M059J (cell line): ENCODE measurements at regions not wholly inside any gene's neighbourhood (a gene's known extent, or its start where the extent isn't known, plus 50 kb on each side); places are given as distances from the start of the nearest gene placed in this dataset.
A peak's percentile ranks its signal among the peaks of the same experiment; 100 is the strongest.

ENCODE experiments used
- DNase-seq: peaks from one replicate; pipeline ENCODE4 v3.0.0-alpha.2; 2012; ENCODE audit warnings: low read depth

- peak; percentile 31 for DNase-seq
Measured at GRCh38 chr1:199101139-199101538, 462.3 kb downstream of the PTPRC start.

GRCh38 chr1:199101635-199102034 is 462.8 kb downstream of the PTPRC start:
- DNase-seq = no peak

GRCh38 chr1:199102239-199102638 is 463.4 kb downstream of the PTPRC start:
- no peak for DNase-seq

GRCh38 chr1:199109160-199109559 is 470.3 kb downstream of the PTPRC start:
- no peak for DNase-seq

GRCh38 chr1:199112365-199112764 is 473.5 kb downstream of the PTPRC start:
- DNase-seq = no peak

GRCh38 chr1:199113265-199113869 is 474.5 kb downstream of the PTPRC start:
- DNase-seq = peak; percentile 55

- DNase-seq = no peak
Measured at GRCh38 chr1:199116488-199116887, 477.6 kb downstream of the PTPRC start.

- no peak for DNase-seq
Measured at GRCh38 chr1:199121047-199121446, 482.2 kb downstream of the PTPRC start.

GRCh38 chr1:199122085-199122484 is 483.2 kb downstream of the PTPRC start:
- DNase-seq = no peak

- peak; percentile 90 for DNase-seq
Measured at GRCh38 chr1:199122532-199123311, 483.9 kb downstream of the PTPRC start.

- peak; percentile 97 for DNase-seq
Measured at GRCh38 chr1:199123615-199124014, 484.8 kb downstream of the PTPRC start.

- peak; percentile 68 for DNase-seq
Measured at GRCh38 chr1:199124351-199124750, 485.5 kb downstream of the PTPRC start.

GRCh38 chr1:199129247-199129646 is 490.4 kb downstream of the PTPRC start:
- DNase-seq = peak; percentile 40

- DNase-seq = no peak
Measured at GRCh38 chr1:199132006-199132405, 493.2 kb downstream of the PTPRC start.

GRCh38 chr1:199135901-199136300 is 497.1 kb downstream of the PTPRC start:
- no peak for DNase-seq

- DNase-seq = no peak
Measured at GRCh38 chr1:199138061-199138460, 499.2 kb downstream of the PTPRC start.

GRCh38 chr1:199149591-199149990 is 510.8 kb downstream of the PTPRC start:
- DNase-seq = no peak

- no peak for DNase-seq
Measured at GRCh38 chr1:199150756-199151155, 511.9 kb downstream of the PTPRC start.

- no peak for DNase-seq
Measured at GRCh38 chr1:199151634-199152425, 513.0 kb downstream of the PTPRC start.

GRCh38 chr1:199152676-199153075 is 513.8 kb downstream of the PTPRC start:
- no peak for DNase-seq

GRCh38 chr1:199155166-199156019 is 516.6 kb downstream of the PTPRC start:
- no peak for DNase-seq

GRCh38 chr1:199157494-199157893 is 518.7 kb downstream of the PTPRC start:
- DNase-seq = peak; percentile 91
